Esophagus (tissue), 2 donors: ENCODE measurements at regions not wholly inside any gene's neighbourhood (a gene's known extent, or its start where the extent isn't known, plus 50 kb on each side); places are given as distances from the start of the nearest gene placed in this dataset.
"Not testable (repeated sequence)": the region's sequence is repeated elsewhere in the genome, so short reads cannot be mapped to it uniquely, and the experiment has no call there.

Experiments used
- H3K27ac ChIP-seq, 2 donors: one replicate each; pipeline ENCODE4 v1.5.1; 2013; ENCODE audit warnings: low read depth in 2 of 2, mild to moderate bottlenecking in 2 of 2, inconsistent platforms in 1 of 2, low read length in 1 of 2, moderate library complexity in 1 of 2
- H3K27me3 ChIP-seq, 2 donors: one replicate each; pipeline ENCODE4 v1.6.1; 2013; ENCODE audit warnings: low read length in 2 of 2, control low read depth in 1 of 2, mild to moderate bottlenecking in 1 of 2; ENCODE audit not compliant: insufficient read depth in 2 of 2, control insufficient read depth in 1 of 2
- H3K36me3 ChIP-seq, 2 donors: one replicate each; pipeline ENCODE4 v1.6.1; 2013; ENCODE audit warnings: low read length in 1 of 2; ENCODE audit not compliant: control insufficient read depth in 2 of 2, insufficient read depth in 2 of 2
- H3K4me1 ChIP-seq, 2 donors: one replicate each; pipeline ENCODE4 v1.6.1; 2013; ENCODE audit warnings: low read length in 1 of 2; ENCODE audit not compliant: control insufficient read depth in 2 of 2, insufficient read depth in 2 of 2
- H3K4me3 ChIP-seq, 2 donors: one replicate each; pipeline ENCODE4 v1.5.1; 2013; ENCODE audit warnings: low read length in 2 of 2, mild to moderate bottlenecking in 2 of 2, low read depth in 1 of 2, moderate library complexity in 1 of 2
- H3K9me3 ChIP-seq, 2 donors: one replicate each; pipeline ENCODE4 v1.6.1; 2013; ENCODE audit warnings: mild to moderate bottlenecking in 2 of 2, low read depth in 1 of 2, low read length in 1 of 2, moderate library complexity in 1 of 2; ENCODE audit not compliant: control insufficient read depth in 2 of 2, insufficient read depth in 1 of 2
- WGBS, 2 donors: extraction: QIAGEN DNeasy Blood & Tissue Kit; methylation state at CpG; one replicate each; pipeline ENCODE4 v1.1.7; 2013; 5-methylcytosine and 5-hydroxymethylcytosine counted together
- donor health status: healthy with polysubstance abuse.
- donor health status: Bipolar disorder and iron deficiency.

- Histone ChIP-seq H3K36me3 (no peaks in the 10 kb centered on the region), H3K4me3 (no peak overlapping the region), H3K9me3 (no peaks in the 10 kb centered on the region), H3K27ac (no peak overlapping the region), H3K27me3 (no peaks in the 10 kb centered on the region), H3K4me1 (no peaks in the 10 kb centered on the region)
- 64 to 68% methylated on average over 4 of the region's 4 CpGs for WGBS, 2 donors
Measured at GRCh38 chr18:51498085-51498855, 300.8 kb upstream of the MEX3C start.

- no peaks in the 10 kb centered on the region for H3K27me3 ChIP-seq
- H3K9me3 ChIP-seq, result no peaks in the 10 kb centered on the region
Measured at GRCh38 chr18:51503351-51503750, 305.9 kb upstream of the MEX3C start.

GRCh38 chr18:51506811-51507210, 309.3 kb upstream of the MEX3C start:
- Histone ChIP-seq H3K36me3 (no peaks in the 10 kb centered on the region), H3K4me1 (no peaks in the 10 kb centered on the region), H3K4me3 (no peak overlapping the region), H3K9me3 (no peaks in the 10 kb centered on the region), H3K27me3 (no peaks in the 10 kb centered on the region), H3K27ac (no peak overlapping the region)
- WGBS, 2 donors, result 75 to 77% methylated on average over 3 of the region's 3 CpGs

More at GRCh38 chr18:51503351-51503750, 305.9 kb upstream of the MEX3C start:
- no peak overlapping the region for H3K4me3 ChIP-seq
- H3K4me1 ChIP-seq, result no peaks in the 10 kb centered on the region
- no peak overlapping the region for H3K27ac ChIP-seq
- no peaks in the 10 kb centered on the region for H3K36me3 ChIP-seq

GRCh38 chr18:51508410-51508809, 310.9 kb upstream of the MEX3C start:
- WGBS, 2 donors, result 90 to 91% methylated on average over 7 of the region's 7 CpGs
- not testable (repeated sequence) for H3K36me3 ChIP-seq, H3K27me3 ChIP-seq, H3K4me1 ChIP-seq, H3K4me3 ChIP-seq, H3K27ac ChIP-seq, H3K9me3 ChIP-seq

GRCh38 chr18:51510020-51510419, 312.5 kb upstream of the MEX3C start:
- Histone ChIP-seq H3K9me3 (no peaks in the 10 kb centered on the region), H3K27me3 (no peaks in the 10 kb centered on the region), H3K4me3 (no peak overlapping the region), H3K36me3 (no peaks in the 10 kb centered on the region), H3K4me1 (no peaks in the 10 kb centered on the region), H3K27ac (no peak overlapping the region)

- peaks cover 0 to 2% of the 10 kb centered on the region in 2 donors for H3K9me3 ChIP-seq
- no peaks in the 10 kb centered on the region for H3K27me3 ChIP-seq
- H3K4me3 ChIP-seq, result no peak overlapping the region
- no peaks in the 10 kb centered on the region for H3K36me3 ChIP-seq
- H3K4me1 ChIP-seq, result no peaks in the 10 kb centered on the region
- H3K27ac ChIP-seq, result no peak overlapping the region
Measured at GRCh38 chr18:51513517-51513916, 316.0 kb upstream of the MEX3C start.

- 55 to 58% methylated on average over 2 of the region's 2 CpGs for WGBS, 2 donors
- H3K4me3 ChIP-seq, result no peak overlapping the region
- peaks cover 0 to 2% of the 10 kb centered on the region in 2 donors for H3K9me3 ChIP-seq
- H3K4me1 ChIP-seq, result no peaks in the 10 kb centered on the region
- H3K27ac ChIP-seq, result no peak overlapping the region
- no peaks in the 10 kb centered on the region for H3K27me3 ChIP-seq
- no peaks in the 10 kb centered on the region for H3K36me3 ChIP-seq
Measured at GRCh38 chr18:51514128-51514527, 316.6 kb upstream of the MEX3C start.

GRCh38 chr18:51516478-51517038, 319.1 kb upstream of the MEX3C start:
- 84 to 85% methylated on average over 5 of the region's 5 CpGs for WGBS, 2 donors
- Histone ChIP-seq H3K27ac (no peak overlapping the region), H3K9me3 (peaks cover 0 to 2% of the 10 kb centered on the region in 2 donors), H3K36me3 (no peaks in the 10 kb centered on the region), H3K27me3 (no peaks in the 10 kb centered on the region), H3K4me3 (no peak overlapping the region), H3K4me1 (no peaks in the 10 kb centered on the region)

- H3K9me3 ChIP-seq, result peaks cover 0 to 2% of the 10 kb centered on the region in 2 donors
- WGBS, 2 donors, result 67 to 71% methylated on average over 1 of the region's 1 CpG
- H3K27ac ChIP-seq, result no peak overlapping the region
- H3K4me1 ChIP-seq, result no peaks in the 10 kb centered on the region
- no peaks in the 10 kb centered on the region for H3K27me3 ChIP-seq
- no peaks in the 10 kb centered on the region for H3K36me3 ChIP-seq
- H3K4me3 ChIP-seq, result no peak overlapping the region
Measured at GRCh38 chr18:51519571-51519970, 322.1 kb upstream of the MEX3C start.

GRCh38 chr18:51520676-51521180, 323.2 kb upstream of the MEX3C start:
- 73 to 79% methylated on average over 1 of the region's 1 CpG for WGBS, 2 donors
- Histone ChIP-seq H3K27ac (no peak overlapping the region), H3K27me3 (no peaks in the 10 kb centered on the region), H3K36me3 (no peaks in the 10 kb centered on the region), H3K9me3 (peaks cover 0 to 2% of the 10 kb centered on the region in 2 donors), H3K4me1 (no peaks in the 10 kb centered on the region), H3K4me3 (no peak overlapping the region)
